Inferior parietal cortex (tissue), 1 donor: ENCODE measurements at regions not wholly inside any gene's neighbourhood (a gene's known extent, or its start where the extent isn't known, plus 50 kb on each side); places are given as distances from the start of the nearest gene placed in this dataset.
A peak's percentile ranks its signal among the peaks of the same experiment; 100 is the strongest.
"Not testable (repeated sequence)": the region's sequence is repeated elsewhere in the genome, so short reads cannot be mapped to it uniquely, and the experiment has no call there.

Experiments used
- DNase-seq: peaks from one replicate; pipeline ENCODE4 v3.0.0-alpha.2; 2016; ENCODE audit errors: extremely low spot score

GRCh38 chr5:99316484-99316883 is 387.7 kb upstream of the CHD1 start:
- no peak for DNase-seq

DNA sequence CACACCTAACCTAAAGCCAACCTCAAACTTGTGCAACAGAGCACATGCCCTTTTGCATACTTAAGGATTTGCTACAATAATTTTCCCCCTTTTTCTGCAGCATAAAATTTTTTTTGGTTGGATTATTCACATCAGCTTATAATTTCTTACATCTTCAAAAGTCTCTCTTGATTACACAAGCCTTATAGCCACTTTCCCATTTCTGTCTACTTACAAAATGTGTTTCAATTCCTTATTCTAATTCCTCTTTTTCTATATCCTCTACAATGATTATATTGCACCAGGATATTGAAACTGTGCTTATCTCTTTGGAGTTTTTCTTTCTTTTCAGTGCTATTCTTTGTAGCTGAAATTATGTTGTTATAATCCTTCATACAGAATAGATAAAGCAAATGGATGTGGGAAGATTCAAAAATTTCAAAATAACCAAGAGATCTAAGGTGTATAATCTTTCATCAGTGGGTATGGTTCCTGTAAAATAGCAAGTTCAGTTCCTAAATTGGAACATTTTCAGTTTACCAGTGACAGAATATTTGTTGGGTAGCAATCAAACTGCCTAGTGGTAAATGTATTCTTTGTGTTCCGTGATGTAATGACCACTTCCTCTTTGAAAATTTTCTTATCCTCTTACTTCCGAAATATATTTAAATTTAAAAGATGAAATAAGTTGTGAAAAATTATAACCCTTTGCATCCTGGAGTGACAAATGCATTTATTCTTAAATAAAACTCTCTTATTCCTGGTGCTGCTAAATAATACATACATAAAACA is 386.8 kb upstream of the CHD1 start:
- DNase-seq, result no peak

GRCh38 chr5:99314721-99315120 is 385.9 kb upstream of the CHD1 start:
- DNase-seq, result no peak

DNA sequence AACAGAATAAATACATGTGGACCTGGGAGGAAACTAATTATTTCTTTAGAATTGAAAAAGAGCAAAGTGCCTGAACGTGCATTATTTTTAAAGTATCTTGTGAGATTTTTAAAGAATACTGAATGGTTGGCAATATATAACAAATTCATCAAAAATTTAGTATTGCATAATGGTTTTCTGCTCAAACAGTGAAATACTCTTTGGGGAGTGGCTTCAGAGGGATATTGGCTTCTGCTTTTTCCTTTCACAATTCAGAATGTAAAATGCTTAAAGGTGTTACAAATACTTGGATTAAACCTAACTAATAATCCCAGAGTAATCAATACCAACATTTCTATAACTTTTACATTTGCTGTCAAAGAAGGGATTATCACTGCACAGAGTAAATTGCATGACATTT is 379.3 kb upstream of the CHD1 start:
- DNase-seq, result no peak

GRCh38 chr5:99305045-99305580 is 376.3 kb upstream of the CHD1 start:
- no peak for DNase-seq

GRCh38 chr5:99285606-99286005 is 356.8 kb upstream of the CHD1 start:
- no peak for DNase-seq

DNA sequence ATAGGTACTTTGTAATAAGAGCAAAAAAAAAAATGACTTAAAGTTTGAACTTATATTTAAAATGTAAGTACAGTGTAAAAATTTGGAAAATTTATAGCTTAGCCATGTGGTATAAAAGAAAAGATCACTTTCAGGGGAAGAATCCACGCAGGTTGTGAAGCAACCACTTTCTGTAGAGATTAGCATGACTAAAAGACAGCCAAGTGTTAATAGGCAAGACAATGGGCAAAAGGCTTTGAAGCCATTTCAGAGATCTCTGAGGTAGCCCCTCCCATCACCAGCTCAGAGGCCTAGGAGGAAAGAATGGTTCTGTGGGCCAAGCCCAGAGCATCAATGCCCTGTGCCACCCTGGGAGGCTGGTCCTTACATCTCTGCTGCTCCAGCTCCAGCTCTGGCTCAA is 346.3 kb upstream of the CHD1 start:
- DNase-seq, result no peak

GRCh38 chr5:99272576-99272975 is 343.8 kb upstream of the CHD1 start:
- DNase-seq, result no peak

GRCh38 chr5:99258819-99259218 is 330.0 kb upstream of the CHD1 start:
- no peak for DNase-seq

GRCh38 chr5:99248066-99248465 is 319.3 kb upstream of the CHD1 start:
- DNase-seq, result no peak

GRCh38 chr5:99247346-99247745 is 318.5 kb upstream of the CHD1 start:
- no peak for DNase-seq

- no peak for DNase-seq
Observed at GRCh38 chr5:99243111-99243510, 314.3 kb upstream of the CHD1 start.

GRCh38 chr5:99239826-99240360 is 311.1 kb upstream of the CHD1 start:
- no peak for DNase-seq

- DNase-seq, result no peak
Observed at GRCh38 chr5:99191206-99191745, 262.5 kb upstream of the CHD1 start.

- no peak for DNase-seq
Observed at GRCh38 chr5:99187611-99188010, 258.8 kb upstream of the CHD1 start.

- DNase-seq, result no peak
Observed at GRCh38 chr5:99179206-99179605, 250.4 kb upstream of the CHD1 start.

GRCh38 chr5:99177796-99178195 is 249.0 kb upstream of the CHD1 start:
- no peak for DNase-seq

GRCh38 chr5:99176186-99176585 is 247.4 kb upstream of the CHD1 start:
- no peak for DNase-seq

DNA sequence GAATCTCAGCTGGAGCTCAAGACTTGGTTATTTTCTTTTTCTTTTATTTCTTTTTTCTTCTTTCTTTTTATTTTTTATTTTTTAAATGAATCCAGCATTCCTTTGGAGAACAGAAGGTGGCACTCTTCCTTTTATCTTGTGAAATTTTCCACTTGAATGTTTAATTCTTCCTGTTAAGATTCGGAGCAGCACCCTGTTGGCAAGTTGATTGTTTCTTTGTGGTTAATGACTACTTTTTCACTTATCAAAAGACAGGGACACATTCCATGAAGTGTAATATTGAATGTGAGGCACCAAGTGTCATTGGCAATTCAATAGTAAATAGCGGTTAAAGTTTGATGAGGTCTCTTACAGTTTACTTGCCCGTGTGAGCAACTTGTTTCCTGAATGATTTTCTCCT is 240.5 kb upstream of the CHD1 start:
- DNase-seq, result peak; percentile 27

DNA sequence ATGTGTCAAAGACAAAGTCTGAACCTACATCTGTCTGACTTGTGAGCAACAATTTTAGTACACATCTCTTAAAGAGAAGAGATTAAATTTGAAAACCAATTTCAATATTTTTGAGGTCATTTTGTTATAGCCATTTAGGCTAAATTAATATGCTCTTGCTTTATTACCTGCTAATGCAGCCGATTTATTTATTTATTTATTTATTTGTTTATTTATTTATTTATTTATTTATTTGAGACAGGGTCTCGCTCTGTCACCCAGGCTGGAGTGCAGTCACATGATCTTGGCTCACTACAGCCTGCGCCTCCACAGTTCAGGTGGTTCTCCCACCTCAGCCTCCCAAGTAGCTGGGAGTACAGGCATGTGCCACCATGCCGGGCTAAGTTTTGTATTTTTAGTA is 232.7 kb upstream of the CHD1 start:
- not testable (repeated sequence) for DNase-seq

DNA sequence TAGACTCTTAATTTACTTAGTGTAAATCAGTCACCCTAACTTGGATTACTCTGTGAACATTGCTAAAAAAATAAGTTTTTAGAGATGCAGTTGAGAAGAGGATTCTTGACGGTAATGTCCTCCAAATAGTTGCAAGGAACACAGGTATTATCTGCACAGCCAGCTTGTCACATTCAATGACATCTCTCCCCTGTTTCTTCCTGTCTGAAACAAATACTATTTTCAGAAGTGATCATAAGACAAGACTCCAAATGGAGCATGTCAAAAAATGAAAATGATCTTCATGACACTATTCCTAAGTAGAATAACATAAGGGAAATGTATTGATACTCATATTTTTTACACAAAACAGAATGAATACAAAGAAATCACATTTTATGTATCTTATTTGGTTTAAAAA is 227.9 kb upstream of the CHD1 start:
- no peak for DNase-seq

- DNase-seq, result not testable (repeated sequence)
Observed at GRCh38 chr5:99143283-99143795, 214.5 kb upstream of the CHD1 start.

DNA sequence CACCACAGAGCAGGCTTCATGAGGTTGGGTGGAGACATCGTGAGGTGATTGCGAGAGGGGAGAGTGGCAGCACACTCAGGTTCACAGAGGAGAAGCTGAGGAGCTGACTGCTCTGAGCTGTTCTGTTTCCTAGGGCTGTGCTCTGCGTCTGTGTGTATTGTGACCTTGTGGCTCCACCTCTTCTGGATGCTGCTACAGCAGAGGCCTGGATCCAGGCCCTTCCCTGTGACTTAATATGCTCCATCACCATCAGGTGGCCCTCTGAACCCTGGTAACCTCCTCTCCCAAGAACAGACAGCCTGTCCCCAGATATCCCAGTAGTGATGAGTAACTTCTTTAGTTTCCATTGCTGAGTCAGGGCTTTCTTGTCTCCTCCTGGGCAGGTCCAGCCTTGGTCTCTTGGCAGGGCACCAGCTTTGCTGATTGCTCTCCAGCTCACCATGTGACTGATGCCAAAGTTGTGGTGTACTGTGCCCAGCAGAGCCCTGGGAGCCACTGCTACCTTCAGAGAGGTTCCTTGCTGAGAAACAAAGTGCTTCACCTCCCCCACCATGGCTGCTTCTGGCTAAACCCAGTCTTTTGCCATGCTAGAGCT is 212.8 kb upstream of the CHD1 start:
- no peak for DNase-seq
